ENCODE measurements at regions not wholly inside any gene's neighbourhood (a gene's known extent, or its start where the extent isn't known, plus 50 kb on each side); places are given as distances from the start of the nearest gene placed in this dataset.

DNA sequence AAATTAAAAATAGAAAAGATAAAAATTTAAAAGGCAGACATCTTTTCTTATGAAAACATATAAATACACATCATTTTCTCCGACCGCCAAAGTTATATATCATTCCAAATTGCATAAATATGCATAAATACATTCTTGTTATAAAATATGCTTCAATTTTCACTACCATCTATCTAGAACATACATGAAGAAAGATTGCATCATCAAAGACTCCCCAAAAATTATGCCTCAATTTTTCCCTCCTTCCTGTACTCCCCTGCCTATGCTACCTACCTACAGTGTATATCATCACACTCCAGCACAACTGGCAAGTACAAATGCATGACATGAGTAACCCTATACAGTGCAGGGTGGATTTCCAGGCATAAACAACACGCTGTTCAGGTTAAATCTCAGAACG is 49.9 kb upstream of the TENT5A start:
- no peak for TF ChIP-seq POLR2A (IDR thresholded peaks at IDR 0.05; ENCODE audit: low read depth, low read length)
- TF ChIP-seq CTCF (IDR thresholded peaks at IDR 0.05; ENCODE audit: extremely low read depth in 1 of 2, insufficient read depth in 1 of 2, low read depth in 1 of 2, low read length in 2 of 2) = no peak
- no peak for TF ChIP-seq EZH2 (IDR thresholded peaks at IDR 0.05; ENCODE audit: borderline replicate concordance, low read depth, low read length, severe bottlenecking)

Measured in endothelial cell of umbilical vein (primary cell).